ENCODE measurements at regions not wholly inside any gene's neighbourhood (a gene's known extent, or its start where the extent isn't known, plus 50 kb on each side); places are given as distances from the start of the nearest gene placed in this dataset.

GRCh38 chr6:15898693-15899092, 230.2 kb upstream of the MYLIP start:
- H3K4me3 ChIP-seq (ENCODE audit: low read depth, low read length), result no peak overlapping the region
- no peak for TF ChIP-seq CTCF (IDR thresholded peaks at IDR 0.05; ENCODE audit: low read depth, low read length)

- no peak overlapping the region for H3K4me3 ChIP-seq (ENCODE audit: low read depth, low read length)
- TF ChIP-seq CTCF (IDR thresholded peaks at IDR 0.05; ENCODE audit: low read depth, low read length), result no peak
These were observed 231.6 kb upstream of the MYLIP start for GRCh38 chr6:15897063-15897876.

GRCh38 chr6:15894973-15895725, 232.3 kb upstream of the DTNBP1 start:
- no peak overlapping the region for H3K4me3 ChIP-seq (ENCODE audit: low read depth, low read length)
- TF ChIP-seq CTCF (IDR thresholded peaks at IDR 0.05; ENCODE audit: low read depth, low read length), result no peak

GRCh38 chr6:15893556-15894253, 230.9 kb upstream of the DTNBP1 start:
- H3K4me3 ChIP-seq (ENCODE audit: low read depth, low read length), result no peak overlapping the region
- TF ChIP-seq CTCF (IDR thresholded peaks at IDR 0.05; ENCODE audit: low read depth, low read length), result peak; percentile 18; the same call in 1 of the 2 replicates

GRCh38 chr6:15892369-15892768, 229.5 kb upstream of the DTNBP1 start:
- TF ChIP-seq CTCF (IDR thresholded peaks at IDR 0.05; ENCODE audit: low read depth, low read length), result no peak
- H3K4me3 ChIP-seq (ENCODE audit: low read depth, low read length), result no peak overlapping the region

GRCh38 chr6:15888798-15889772, 226.3 kb upstream of the DTNBP1 start:
- no peak overlapping the region for H3K4me3 ChIP-seq (ENCODE audit: low read depth, low read length)
- TF ChIP-seq CTCF (IDR thresholded peaks at IDR 0.05; ENCODE audit: low read depth, low read length), result no peak

Data from WI38 (cell line).